Inflammatory macrophage (primary cell): ENCODE measurements at regions not wholly inside any gene's neighbourhood (a gene's known extent, or its start where the extent isn't known, plus 50 kb on each side); places are given as distances from the start of the nearest gene placed in this dataset.

ENCODE experiments used
- DNase-seq, 2 donors: peaks; one replicate each; pipeline ENCODE4 v3.0.0-alpha.2; 2020 to 2022

DNA sequence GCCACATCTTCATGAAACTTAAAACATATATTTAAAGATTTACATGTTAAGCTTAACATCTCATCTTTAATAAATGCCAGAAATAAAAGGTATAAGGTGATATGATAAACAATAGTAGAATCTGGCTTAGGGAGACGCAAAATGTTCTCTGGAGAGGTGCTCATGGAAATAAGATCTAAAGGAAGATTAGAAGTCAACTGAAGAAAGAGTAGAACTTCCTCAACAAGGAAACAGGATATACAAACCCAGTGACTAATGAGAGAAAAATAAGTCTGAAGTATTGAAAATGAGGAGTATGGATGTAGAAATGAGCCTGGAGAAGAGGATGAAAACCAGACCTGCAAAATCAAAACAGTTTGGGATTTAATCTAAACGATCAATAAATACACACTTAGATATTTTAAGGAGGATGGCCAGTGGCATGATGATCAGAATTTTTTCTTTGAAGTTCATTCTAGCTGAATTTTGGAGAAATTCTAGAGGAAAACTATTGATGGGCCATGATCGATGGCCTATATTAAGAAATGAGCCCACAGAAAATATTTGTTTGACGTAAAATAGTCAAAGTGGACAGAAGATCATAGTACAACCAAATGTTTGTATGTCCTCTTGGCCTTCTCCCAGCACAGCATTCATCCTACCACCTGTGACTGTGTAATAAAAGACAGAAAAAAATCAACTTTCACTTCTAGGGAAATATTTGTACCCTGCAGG, 387.9 kb upstream of the PTBP2 start:
- no peak for DNase-seq

DNA sequence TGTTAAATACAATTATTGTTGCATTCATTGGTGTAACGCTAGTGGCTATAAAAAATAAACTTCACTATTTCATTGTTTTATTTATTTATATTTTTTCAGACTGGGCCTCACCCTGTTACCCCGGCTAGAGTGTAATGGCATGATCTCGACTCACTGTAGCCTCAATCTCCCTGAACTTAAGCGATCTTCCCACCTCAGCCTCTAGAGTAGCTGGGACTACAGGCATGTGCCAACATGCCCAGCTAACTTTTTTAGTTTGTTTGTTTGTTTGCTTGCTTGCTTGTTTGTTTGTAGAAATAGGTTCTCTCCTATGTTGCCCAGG, 387.4 kb upstream of the PTBP2 start:
- no peak for DNase-seq

GRCh38 chr1:96338622-96339021, 383.0 kb upstream of the PTBP2 start:
- no peak for DNase-seq

DNA sequence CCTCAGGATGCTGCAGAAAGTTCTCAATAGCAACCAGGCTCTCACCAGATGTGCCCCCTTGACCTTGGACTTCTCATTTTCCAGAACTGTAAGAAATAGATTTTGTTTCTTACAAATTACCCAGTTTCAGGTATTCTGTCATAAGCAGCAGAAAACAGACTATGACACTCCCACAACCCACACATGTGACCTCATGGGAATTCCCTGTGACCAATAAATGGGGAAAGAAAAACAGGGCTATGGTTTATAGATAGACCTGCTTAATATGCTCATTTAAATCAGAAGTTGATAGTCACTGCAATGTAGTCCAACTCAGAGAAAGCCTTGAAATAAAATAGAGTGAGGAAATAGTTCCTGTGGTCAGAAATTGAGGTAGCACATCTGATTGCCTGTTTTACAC, 380.9 kb upstream of the PTBP2 start:
- no peak for DNase-seq

- DNase-seq = no peak
These were observed 374.9 kb upstream of the PTBP2 start for GRCh38 chr1:96346719-96347118.

- DNase-seq = no peak
These were observed 371.7 kb upstream of the PTBP2 start for GRCh38 chr1:96349896-96350295.

- no peak for DNase-seq
These were observed 368.9 kb upstream of the PTBP2 start for GRCh38 chr1:96352733-96353132.

DNA sequence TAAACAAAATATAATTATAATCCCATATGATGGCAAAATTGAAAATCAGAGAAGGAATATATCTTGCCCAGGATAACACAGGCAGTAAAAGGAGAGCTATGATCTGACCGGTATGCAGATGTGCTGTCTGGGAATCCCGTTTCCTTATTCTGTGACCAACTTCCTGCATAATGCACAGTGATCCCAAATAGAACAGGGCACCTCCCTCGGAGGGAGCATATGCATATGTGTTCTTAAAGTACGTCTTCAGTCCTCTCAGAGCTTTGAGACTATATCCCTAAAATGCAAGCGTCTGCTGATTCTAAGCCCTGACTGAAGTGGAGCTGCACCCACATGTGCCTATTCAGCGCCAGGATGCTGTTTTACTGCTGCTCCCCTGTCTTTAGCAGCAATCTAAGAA, 366.1 kb upstream of the PTBP2 start:
- no peak for DNase-seq

DNA sequence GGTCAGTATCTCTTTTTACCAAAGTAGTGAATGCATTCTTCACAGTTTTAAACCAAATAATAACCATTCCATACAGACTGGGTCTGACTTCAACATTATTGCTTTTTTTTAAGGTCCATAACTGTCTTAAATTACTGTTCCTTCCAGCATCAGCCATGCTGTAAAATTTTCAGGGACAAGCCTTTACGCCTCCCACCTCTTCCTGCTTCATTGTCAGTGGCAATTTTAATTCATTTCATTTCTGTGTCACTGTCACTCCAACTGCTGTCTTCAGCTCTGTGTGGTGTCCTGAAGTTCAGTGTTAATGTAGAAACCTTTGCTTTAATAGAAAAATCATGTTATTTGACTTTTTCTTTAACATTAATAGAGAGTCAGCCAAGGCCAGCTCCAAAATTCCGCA, 365.6 kb upstream of the PTBP2 start:
- no peak for DNase-seq

DNA sequence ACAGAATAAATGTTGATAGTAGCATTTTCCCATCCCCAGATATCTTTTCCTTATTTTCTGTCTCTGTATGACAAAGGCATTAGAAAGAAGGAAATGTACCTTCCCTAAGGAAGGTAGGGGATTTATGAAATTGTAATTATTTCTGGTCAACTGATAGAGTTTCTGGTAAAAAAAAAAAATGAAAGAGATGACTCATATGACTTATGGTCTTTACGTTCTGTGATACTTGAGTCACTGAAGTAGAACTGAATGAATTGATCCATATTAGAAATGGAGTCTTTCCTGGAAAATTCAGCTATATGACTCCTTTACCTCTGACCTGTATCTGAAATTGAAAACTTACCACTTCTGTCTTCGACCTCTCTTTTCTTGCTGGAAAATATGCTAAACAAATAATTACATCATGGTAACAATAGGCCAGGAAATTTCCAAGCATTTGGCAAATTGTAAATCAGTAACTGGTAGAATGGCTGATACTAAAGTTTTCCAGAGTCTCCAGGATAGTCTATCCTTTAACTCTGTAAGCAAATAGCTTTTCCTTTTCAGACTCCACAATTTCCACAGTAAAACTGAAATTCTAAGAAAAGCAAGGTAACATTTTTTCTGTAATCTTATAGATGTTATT, 364.3 kb upstream of the PTBP2 start:
- DNase-seq = no peak

- no peak for DNase-seq
These were observed 363.5 kb upstream of the PTBP2 start for GRCh38 chr1:96358057-96358456.

DNA sequence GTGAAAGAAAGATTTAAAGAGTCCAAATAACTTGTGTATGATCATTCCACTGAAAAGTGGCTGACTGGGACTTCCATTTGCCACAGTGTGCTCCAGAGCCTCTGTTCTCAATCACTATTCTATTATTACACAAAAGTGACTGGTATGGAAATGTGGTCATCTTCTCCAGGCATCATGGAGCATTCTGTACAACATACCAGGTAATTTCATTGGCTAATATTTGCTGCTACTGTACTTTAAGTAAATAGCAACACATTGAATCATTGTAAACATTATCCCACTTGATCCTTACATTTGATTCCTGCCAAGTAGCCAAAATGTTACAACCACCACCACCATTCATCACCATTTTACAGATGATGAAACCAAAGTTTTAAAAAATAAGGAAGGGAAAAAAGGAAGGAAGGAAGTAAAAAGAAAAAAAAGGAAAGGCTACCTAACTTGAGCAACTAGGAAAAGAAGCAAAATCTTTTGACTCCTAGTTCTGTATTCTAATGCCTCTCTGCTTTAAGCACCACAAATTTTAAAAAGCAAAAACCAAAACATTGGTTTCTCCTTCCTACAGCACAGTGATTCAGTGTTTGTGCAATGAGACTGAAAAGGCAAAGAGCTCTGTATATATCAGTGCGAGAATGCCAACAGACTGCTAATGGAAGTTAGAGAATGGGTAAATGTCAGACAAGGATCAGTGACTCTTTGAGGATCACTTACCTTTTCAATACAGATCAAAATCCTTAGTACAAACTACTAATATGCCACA, 361.4 kb upstream of the PTBP2 start:
- DNase-seq = peak in 1 of 2 donors; percentile 10

- DNase-seq = peak; percentile 45 to 83
These were observed 360.2 kb upstream of the PTBP2 start for GRCh38 chr1:96361271-96361856.

- peak; percentile 1 to 4 for DNase-seq
These were observed 359.6 kb upstream of the PTBP2 start for GRCh38 chr1:96361961-96362360.

DNA sequence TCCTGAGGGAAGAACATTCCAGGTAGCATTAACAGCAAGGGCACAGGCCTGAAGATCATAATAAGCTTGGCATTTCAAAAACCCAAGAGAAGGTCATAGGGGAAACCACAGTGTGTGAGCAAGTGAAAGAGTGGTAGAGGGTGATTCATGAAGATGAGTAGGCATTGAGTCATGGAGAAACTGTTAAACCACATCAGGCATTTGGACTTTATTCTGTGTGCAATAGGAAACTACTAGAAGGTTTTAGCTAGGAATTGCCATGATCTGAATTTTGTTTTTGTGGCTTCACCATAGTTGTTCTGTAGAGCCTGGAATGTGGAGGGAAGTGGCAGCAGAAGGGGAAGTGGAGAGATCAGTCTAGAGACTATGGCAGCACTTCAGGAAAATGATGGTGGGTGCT, 359.0 kb upstream of the PTBP2 start:
- peak; percentile 74 to 88 for DNase-seq

- no peak for DNase-seq
These were observed 357.8 kb upstream of the PTBP2 start for GRCh38 chr1:96363826-96364225.

DNA sequence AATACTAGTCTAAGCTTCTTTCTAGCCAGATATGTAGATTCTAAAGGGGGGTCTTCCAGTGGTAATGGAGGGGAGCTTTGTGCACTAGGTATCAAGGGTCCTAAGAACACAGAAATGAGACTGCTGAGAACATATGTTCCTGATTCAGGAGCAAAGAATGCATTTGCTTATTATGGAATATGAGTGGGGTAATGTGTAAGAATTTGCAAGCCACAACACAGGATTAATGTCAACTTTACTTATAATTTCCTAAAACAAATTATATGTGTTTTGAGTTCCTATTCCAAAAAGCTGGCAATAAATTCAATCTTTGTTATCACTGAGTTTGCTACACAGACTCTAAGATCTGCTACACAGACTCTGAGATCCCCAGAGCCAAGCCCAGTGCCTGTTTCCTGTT, 357.0 kb upstream of the PTBP2 start:
- DNase-seq = no peak

GRCh38 chr1:96365076-96365475, 356.5 kb upstream of the PTBP2 start:
- DNase-seq = no peak

DNA sequence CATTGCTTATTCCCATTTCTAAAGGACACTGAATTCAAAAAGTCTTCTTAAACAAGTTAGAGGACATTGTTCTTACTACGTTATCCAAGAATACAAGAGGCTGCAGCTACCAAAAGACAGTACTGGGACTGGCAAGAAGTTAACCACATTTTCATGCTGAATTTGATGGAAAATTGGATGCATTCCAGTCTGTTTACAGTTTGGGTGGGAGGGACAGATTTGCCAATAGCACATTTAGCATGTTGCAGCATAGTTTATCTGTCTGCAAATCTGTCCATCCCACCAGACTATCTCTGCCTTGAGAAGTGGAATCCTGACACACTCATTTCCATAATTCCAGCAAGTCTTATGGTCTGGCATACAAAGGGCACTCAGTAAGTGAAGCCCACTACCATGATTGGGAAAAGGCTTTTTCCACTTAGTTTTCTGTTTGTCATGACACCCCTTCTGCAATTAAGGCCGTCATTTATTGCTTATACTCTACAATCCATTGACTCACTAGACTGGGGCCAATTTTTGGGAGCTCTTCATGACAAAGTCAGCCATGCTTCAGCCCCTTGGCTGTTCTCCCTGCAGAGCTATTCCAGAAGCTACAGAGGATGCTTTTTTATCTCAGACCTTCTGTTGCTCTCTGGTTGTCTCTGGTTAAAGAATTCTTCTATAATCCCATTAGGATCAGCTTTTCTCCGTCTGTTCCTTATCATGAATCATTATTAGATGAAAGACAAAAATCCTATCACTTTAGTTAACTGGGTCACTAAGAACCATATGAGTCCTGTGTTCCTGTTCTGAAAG, 355.8 kb upstream of the PTBP2 start:
- DNase-seq = no peak

DNA sequence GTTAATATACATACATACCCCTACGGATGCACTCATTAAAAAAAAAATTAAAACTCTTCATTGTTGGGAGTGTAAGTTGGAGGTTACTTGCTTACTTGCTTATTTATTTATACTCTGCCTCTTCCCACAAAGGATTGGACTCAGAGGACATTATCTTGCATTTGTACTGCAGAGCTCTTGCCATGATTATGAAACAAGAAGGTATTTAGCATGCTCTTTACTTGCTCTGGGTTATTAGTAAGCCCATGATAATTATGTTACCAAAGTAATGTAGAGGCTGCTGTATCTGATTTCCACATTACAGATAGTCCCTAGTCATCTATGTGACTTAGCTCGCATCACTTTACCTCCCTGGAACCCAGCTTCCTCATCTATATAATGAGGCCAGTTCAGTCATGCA, 355.1 kb upstream of the PTBP2 start:
- no peak for DNase-seq

DNA sequence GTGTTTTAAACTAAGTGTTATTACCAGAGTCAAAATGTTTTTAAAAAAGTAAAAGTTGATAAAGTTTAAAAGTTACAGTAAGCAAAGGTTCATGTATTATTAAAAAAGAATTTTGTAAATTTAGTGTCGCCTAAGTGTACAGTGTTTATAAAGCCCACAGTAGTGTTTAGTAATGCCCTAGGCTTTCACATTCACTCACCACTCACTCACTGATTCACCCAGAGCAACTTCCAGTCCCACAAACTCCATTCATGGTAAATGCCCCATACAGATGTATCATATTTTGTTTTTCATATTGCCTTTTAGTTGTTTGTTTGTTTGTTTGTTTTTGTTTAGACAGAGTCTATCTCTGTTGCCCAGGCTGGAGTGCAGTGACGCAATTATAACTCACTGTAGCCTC, 353.8 kb upstream of the PTBP2 start:
- no peak for DNase-seq

GRCh38 chr1:96370757-96371156, 350.8 kb upstream of the PTBP2 start:
- DNase-seq = no peak

- DNase-seq = no peak
These were observed 348.7 kb upstream of the PTBP2 start for GRCh38 chr1:96372881-96373280.
